NCI-H774 (cell line): ENCODE measurements at regions not wholly inside any gene's neighbourhood (a gene's known extent, or its start where the extent isn't known, plus 50 kb on each side); places are given as distances from the start of the nearest gene placed in this dataset.

ENCODE experiments used
- DNase-seq: peaks from one replicate; lab custom pipeline; 2025; lab: John Stamatoyannopoulos, UW

- no peak for DNase-seq
These were observed 700.5 kb downstream of the TRIML1 start for GRCh38 chr4:188839704-188840103.

GRCh38 chr4:188841523-188841922 is 702.3 kb downstream of the TRIML1 start:
- DNase-seq, result no peak

- no peak for DNase-seq
These were observed 715.2 kb downstream of the TRIML1 start for GRCh38 chr4:188854436-188854835.

GRCh38 chr4:188858696-188859095 is 719.5 kb downstream of the TRIML1 start:
- DNase-seq, result no peak

- DNase-seq, result no peak
These were observed 725.5 kb downstream of the TRIML1 start for GRCh38 chr4:188864741-188865140.

GRCh38 chr4:188867796-188868195 is 728.6 kb downstream of the TRIML1 start:
- DNase-seq, result no peak

GRCh38 chr4:188869581-188869980 is 730.3 kb downstream of the TRIML1 start:
- DNase-seq, result no peak

GRCh38 chr4:188872809-188873208 is 733.6 kb downstream of the TRIML1 start:
- DNase-seq, result no peak

- DNase-seq, result no peak
These were observed 737.6 kb downstream of the TRIML1 start for GRCh38 chr4:188876881-188877280.

GRCh38 chr4:188879598-188879997 is 740.4 kb downstream of the TRIML1 start:
- no peak for DNase-seq

GRCh38 chr4:188887905-188888304 is 748.7 kb downstream of the TRIML1 start:
- no peak for DNase-seq

- DNase-seq, result no peak
These were observed 753.6 kb downstream of the TRIML1 start for GRCh38 chr4:188892837-188893236.

GRCh38 chr4:188903986-188904385 is 764.7 kb downstream of the TRIML1 start:
- DNase-seq, result no peak

- no peak for DNase-seq
These were observed 765.4 kb downstream of the TRIML1 start for GRCh38 chr4:188904617-188905016.

GRCh38 chr4:188905248-188905647 is 766.0 kb downstream of the TRIML1 start:
- no peak for DNase-seq

GRCh38 chr4:188911199-188911598 is 772.0 kb downstream of the TRIML1 start:
- DNase-seq, result no peak

GRCh38 chr4:188911707-188912106 is 772.5 kb downstream of the TRIML1 start:
- DNase-seq, result no peak

- DNase-seq, result no peak
These were observed 775.9 kb downstream of the TRIML1 start for GRCh38 chr4:188915175-188915574.

- no peak for DNase-seq
These were observed 779.5 kb downstream of the TRIML1 start for GRCh38 chr4:188918787-188919186.

- DNase-seq, result no peak
These were observed 791.6 kb downstream of the TRIML1 start for GRCh38 chr4:188930822-188931221.

- DNase-seq, result no peak
These were observed 795.2 kb downstream of the TRIML1 start for GRCh38 chr4:188934320-188934962.

- DNase-seq, result no peak
These were observed 802.4 kb downstream of the TRIML1 start for GRCh38 chr4:188941524-188942119.

GRCh38 chr4:188942606-188943005 is 803.4 kb downstream of the TRIML1 start:
- DNase-seq, result no peak

GRCh38 chr4:188949596-188949995 is 810.4 kb downstream of the TRIML1 start:
- no peak for DNase-seq
